ENCODE measurements at regions not wholly inside any gene's neighbourhood (a gene's known extent, or its start where the extent isn't known, plus 50 kb on each side); places are given as distances from the start of the nearest gene placed in this dataset.

DNA sequence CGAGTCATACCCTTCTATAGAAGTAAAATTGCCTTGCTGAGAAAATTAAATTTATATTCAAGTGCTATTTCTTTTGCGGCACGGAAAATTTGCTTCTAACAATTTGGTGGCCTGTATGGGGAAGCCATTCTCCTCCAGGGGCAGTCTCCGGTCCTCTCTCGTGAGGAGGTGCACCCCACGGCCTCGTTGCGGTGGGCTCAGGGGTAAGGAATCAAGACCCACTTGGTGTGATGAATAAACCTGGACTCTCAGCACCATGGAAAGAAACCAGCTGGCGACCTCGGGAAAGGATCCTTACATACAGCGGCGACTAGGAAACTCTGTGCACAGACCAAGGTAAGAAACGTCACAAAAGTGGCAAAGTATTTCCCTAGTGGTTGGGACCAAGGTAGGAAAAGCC, 252.9 kb downstream of the DPY19L2 start:
- Histone ChIP-seq H3K27ac (ENCODE audit: control insufficient read depth, insufficient read depth) (no peak overlapping the region), H3K79me2 (ENCODE audit: control insufficient read depth, insufficient read depth, low read length) (no peaks in the 10 kb centered on the region), H4K20me1 (ENCODE audit: control insufficient read depth, insufficient read depth) (no peaks in the 10 kb centered on the region), H3K4me3 (no peak overlapping the region), H3K9me3 (replicated peaks; ENCODE audit: control insufficient read depth, insufficient read depth, low read length) (no peaks in the 10 kb centered on the region), H3K4me2 (ENCODE audit: control insufficient read depth, insufficient read depth) (no peak overlapping the region), H3K4me1 (ENCODE audit: control insufficient read depth, insufficient read depth, low read length) (no peaks in the 10 kb centered on the region), H2AFZ (ENCODE audit: control insufficient read depth, low read depth, low read length) (no peak overlapping the region), H3K27me3 (replicated peaks in 1 of 2; ENCODE audit: control insufficient read depth in 2 of 2, insufficient read depth in 2 of 2, low read length in 1 of 2) (no peaks in the 10 kb centered on the region), H3K36me3 (ENCODE audit: control insufficient read depth in 2 of 2, insufficient read depth in 2 of 2, low read length in 1 of 2) (no peaks in the 10 kb centered on the region), H3K9ac (ENCODE audit: control insufficient read depth, insufficient read depth, low read length) (no peak overlapping the region; the same call in 1 of the 2 replicates)
- SMC1A ChIA-PET (ENCODE audit: uncharacterized antibody, unreplicated experiment), result no interaction called here
- in situ Hi-C loops (cut with MboI), result loop anchor here (5.0 to 25.0 kb wide), 2 partner anchors 382 to 847 kb away; no protein-coding TSS in a partner anchor
- BruUV-seq (replicated peaks), result no TSS peak
- intact Hi-C loops (cut with micrococcal nuclease; ENCODE audit: unreplicated experiment), result loop anchor here (10.0 kb wide), 1 partner anchor 839 kb away; no protein-coding TSS in a partner anchor
- CTCF ChIA-PET, result interaction anchor here (0.9 kb wide), 1 partner anchor 448 kb away, joined by 3 read pairs; no protein-coding TSS in a partner anchor
- WGBS (ENCODE audit: insufficient coverage, insufficient replicate concordance, low lambda C conversion rate, missing lambda C conversion rate), result 52% methylated on average over 13 of the region's 13 CpGs
- POLR2A ChIA-PET, result no interaction called here
- no peak for DNase-seq (ENCODE audit: low read depth, low spot score)
- no peak for ATAC-seq
- RAD21 ChIA-PET (ENCODE audit: unreplicated experiment), result no interaction called here
- no peak for FAIRE-seq
- TF ChIP-seq SMC3 (IDR thresholded peaks at IDR 0.05; ENCODE audit: borderline replicate concordance, low read length) (no peak), CBX5 (IDR thresholded peaks at IDR 0.05; ENCODE audit: low read depth) (no peak), ASH2L (IDR thresholded peaks at IDR 0.05; ENCODE audit: borderline replicate concordance, low read depth) (no peak), RUNX3 (IDR thresholded peaks at IDR 0.05; ENCODE audit: low read length) (no peak), ZNF384 (IDR thresholded peaks at IDR 0.05; ENCODE audit: borderline replicate concordance, low read depth, low read length) (no peak), EZH2 (IDR thresholded peaks at IDR 0.05; ENCODE audit: borderline replicate concordance, control insufficient read depth, low read depth, low read length) (no peak), TARDBP (IDR thresholded peaks at IDR 0.05; ENCODE audit: borderline replicate concordance) (no peak), STAT1 (conservative IDR thresholded peaks at IDR 0.05) (no peak), TCF12 (IDR thresholded peaks at IDR 0.05; ENCODE audit: low read depth, low read length) (no peak), KDM1A (IDR thresholded peaks at IDR 0.05; ENCODE audit: borderline replicate concordance) (no peak), RFX5 (IDR thresholded peaks at IDR 0.05; ENCODE audit: low read depth, low read length) (no peak), ZNF592 (IDR thresholded peaks at IDR 0.05) (no peak), WRNIP1 (IDR thresholded peaks at IDR 0.05; ENCODE audit: borderline replicate concordance, low read depth, low read length) (no peak)
- TF ChIP-seq, protein P1, sequence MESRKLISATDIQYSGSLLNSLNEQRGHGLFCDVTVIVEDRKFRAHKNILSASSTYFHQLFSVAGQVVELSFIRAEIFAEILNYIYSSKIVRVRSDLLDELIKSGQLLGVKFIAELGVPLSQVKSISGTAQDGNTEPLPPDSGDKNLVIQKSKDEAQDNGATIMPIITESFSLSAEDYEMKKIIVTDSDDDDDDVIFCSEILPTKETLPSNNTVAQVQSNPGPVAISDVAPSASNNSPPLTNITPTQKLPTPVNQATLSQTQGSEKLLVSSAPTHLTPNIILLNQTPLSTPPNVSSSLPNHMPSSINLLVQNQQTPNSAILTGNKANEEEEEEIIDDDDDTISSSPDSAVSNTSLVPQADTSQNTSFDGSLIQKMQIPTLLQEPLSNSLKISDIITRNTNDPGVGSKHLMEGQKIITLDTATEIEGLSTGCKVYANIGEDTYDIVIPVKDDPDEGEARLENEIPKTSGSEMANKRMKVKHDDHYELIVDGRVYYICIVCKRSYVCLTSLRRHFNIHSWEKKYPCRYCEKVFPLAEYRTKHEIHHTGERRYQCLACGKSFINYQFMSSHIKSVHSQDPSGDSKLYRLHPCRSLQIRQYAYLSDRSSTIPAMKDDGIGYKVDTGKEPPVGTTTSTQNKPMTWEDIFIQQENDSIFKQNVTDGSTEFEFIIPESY (IDR thresholded peaks at IDR 0.05), result no peak
- TF ChIP-seq, protein P2, sequence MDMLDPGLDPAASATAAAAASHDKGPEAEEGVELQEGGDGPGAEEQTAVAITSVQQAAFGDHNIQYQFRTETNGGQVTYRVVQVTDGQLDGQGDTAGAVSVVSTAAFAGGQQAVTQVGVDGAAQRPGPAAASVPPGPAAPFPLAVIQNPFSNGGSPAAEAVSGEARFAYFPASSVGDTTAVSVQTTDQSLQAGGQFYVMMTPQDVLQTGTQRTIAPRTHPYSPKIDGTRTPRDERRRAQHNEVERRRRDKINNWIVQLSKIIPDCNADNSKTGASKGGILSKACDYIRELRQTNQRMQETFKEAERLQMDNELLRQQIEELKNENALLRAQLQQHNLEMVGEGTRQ (IDR thresholded peaks at IDR 0.05; ENCODE audit: borderline replicate concordance, low read depth, low read length), result no peak

Measured in GM12878 (cell line).